ENCODE measurements at regions not wholly inside any gene's neighbourhood (a gene's known extent, or its start where the extent isn't known, plus 50 kb on each side); places are given as distances from the start of the nearest gene placed in this dataset.

DNA sequence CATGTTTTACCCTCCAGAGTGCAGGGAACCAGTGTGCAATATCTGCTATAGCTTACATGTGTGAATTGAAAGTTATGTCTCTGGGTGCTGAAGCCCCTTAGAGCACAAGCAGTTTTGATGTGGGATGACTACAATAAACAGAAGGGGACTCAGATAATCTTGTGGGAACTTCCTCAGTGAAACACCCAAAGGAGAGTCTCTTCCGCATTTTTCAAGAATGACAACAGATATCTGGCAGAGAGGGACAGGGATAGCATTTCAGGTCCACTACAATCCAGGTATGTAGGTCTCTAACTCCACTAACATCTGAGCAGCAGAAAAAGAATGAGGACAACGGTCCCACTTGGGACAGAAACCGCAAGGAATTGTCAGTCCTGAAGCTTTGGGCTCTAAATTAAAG, 67.6 kb upstream of the PDE4B start:
- Histone ChIP-seq H3K27ac (no peak overlapping the region), H3K27me3 (peaks cover 0 to 5% (median 0%) of the 10 kb centered on the region in 7 donors), H3K4me1 (no peaks in the 10 kb centered on the region), H3K4me3 (no peak overlapping the region), H3K36me3 (no peaks in the 10 kb centered on the region), H3K9me3 (no peaks in the 10 kb centered on the region)
- ATAC-seq (no peak), DNase-seq (no peak)
- 80 to 84% methylated on average over 3 of the region's 3 CpGs for WGBS, 2 donors
- TF ChIP-seq, protein P1, sequence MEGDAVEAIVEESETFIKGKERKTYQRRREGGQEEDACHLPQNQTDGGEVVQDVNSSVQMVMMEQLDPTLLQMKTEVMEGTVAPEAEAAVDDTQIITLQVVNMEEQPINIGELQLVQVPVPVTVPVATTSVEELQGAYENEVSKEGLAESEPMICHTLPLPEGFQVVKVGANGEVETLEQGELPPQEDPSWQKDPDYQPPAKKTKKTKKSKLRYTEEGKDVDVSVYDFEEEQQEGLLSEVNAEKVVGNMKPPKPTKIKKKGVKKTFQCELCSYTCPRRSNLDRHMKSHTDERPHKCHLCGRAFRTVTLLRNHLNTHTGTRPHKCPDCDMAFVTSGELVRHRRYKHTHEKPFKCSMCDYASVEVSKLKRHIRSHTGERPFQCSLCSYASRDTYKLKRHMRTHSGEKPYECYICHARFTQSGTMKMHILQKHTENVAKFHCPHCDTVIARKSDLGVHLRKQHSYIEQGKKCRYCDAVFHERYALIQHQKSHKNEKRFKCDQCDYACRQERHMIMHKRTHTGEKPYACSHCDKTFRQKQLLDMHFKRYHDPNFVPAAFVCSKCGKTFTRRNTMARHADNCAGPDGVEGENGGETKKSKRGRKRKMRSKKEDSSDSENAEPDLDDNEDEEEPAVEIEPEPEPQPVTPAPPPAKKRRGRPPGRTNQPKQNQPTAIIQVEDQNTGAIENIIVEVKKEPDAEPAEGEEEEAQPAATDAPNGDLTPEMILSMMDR (IDR thresholded peaks at IDR 0.05): no peak
- intact Hi-C loops (cut with DNase I): no loop called here

DNA sequence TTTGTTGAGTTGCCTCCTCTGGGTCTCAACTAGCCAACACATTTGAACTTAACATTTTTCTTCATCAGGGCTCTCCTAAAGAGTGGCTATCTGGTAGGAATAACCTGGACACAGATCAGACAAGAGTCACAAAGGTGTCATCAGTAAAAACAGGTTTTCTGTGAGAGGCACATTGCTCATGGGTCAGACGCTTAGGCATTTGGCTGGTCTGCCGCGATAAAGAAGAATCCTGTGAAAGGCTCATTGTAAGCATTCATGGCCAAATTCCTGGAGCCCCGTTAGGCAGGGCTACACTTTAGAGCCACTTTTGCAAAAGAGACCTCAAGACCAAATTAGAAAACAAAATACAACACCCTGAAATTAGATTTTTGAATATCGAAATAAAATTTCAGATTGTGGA, 64.2 kb upstream of the PDE4B start:
- Histone ChIP-seq H3K36me3 (no peaks in the 10 kb centered on the region), H3K4me3 (no peak overlapping the region), H3K27ac (no peak overlapping the region), H3K27me3 (peaks cover 0 to 5% (median 0%) of the 10 kb centered on the region in 7 donors), H3K4me1 (no peaks in the 10 kb centered on the region), H3K9me3 (no peaks in the 10 kb centered on the region)
- DNase-seq (no peak), ATAC-seq (no peak)
- WGBS, 2 donors: 70 to 73% methylated on average over 5 of the region's 5 CpGs
- intact Hi-C loops (cut with DNase I): no loop called here
- TF ChIP-seq, protein P1 (IDR thresholded peaks at IDR 0.05): no peak

DNA sequence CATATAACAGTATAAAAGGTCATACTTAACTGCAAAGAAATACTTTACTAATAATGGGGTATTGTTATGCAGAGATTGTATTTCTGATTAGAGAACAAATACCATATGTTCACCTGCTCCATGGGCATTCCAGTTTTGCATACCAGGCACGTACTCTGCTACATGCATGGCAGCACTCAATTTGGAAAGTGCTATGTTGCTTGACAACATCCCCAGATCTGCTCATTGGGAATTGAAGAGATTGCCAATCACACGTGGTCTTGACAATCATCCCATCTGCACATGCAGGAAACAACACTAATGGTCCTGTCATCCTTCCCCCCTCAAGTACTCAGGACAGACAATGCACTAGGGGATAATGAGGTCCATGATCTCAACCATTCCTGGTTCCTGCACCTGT, 63.4 kb upstream of the PDE4B start:
- DNase-seq (no peak), ATAC-seq (no peak)
- Histone ChIP-seq H3K4me3 (no peak overlapping the region), H3K27ac (no peak overlapping the region), H3K36me3 (no peaks in the 10 kb centered on the region), H3K4me1 (no peaks in the 10 kb centered on the region), H3K27me3 (peaks cover 0 to 5% (median 0%) of the 10 kb centered on the region in 7 donors), H3K9me3 (no peaks in the 10 kb centered on the region)
- intact Hi-C loops (cut with DNase I): no loop called here
- TF ChIP-seq, protein P1 (IDR thresholded peaks at IDR 0.05): no peak
- 38 to 45% methylated on average over 2 of the region's 2 CpGs for WGBS, 2 donors

DNA sequence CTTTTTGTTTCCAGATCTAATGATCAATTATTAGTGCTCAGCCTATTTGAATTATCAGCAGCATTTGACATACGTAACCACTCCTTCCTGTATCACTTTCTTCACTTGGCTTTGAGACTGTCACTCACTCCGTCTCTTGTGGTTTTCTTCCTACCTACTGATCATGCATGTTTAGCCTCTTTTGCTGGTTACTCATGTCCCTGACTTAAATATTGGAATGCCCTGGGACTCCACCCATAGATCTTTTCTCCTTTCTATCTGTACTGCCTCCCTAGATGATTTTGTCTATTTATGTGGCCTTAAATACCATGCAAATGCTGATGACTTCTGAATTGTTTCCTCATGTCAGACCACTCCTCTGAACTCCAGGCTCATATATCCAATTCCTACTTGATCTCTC, 57.7 kb upstream of the PDE4B start:
- no peak for DNase-seq
- Histone ChIP-seq H3K27ac (no peak overlapping the region), H3K4me3 (no peak overlapping the region), H3K4me1 (no peaks in the 10 kb centered on the region), H3K36me3 (no peaks in the 10 kb centered on the region), H3K9me3 (peaks cover 0 to 4% (median 0%) of the 10 kb centered on the region in 11 donors), H3K27me3 (peaks cover 0 to 2% (median 0%) of the 10 kb centered on the region in 7 donors)
- TF ChIP-seq, protein P1 (IDR thresholded peaks at IDR 0.05): no peak
- WGBS, 2 donors: 71 to 77% methylated on average over 2 of the region's 2 CpGs
- intact Hi-C loops (cut with DNase I): no loop called here
- ATAC-seq: no peak

Data from heart right ventricle (tissue), 16 donors.